ENCODE measurements at regions not wholly inside any gene's neighbourhood (a gene's known extent, or its start where the extent isn't known, plus 50 kb on each side); places are given as distances from the start of the nearest gene placed in this dataset.

DNA sequence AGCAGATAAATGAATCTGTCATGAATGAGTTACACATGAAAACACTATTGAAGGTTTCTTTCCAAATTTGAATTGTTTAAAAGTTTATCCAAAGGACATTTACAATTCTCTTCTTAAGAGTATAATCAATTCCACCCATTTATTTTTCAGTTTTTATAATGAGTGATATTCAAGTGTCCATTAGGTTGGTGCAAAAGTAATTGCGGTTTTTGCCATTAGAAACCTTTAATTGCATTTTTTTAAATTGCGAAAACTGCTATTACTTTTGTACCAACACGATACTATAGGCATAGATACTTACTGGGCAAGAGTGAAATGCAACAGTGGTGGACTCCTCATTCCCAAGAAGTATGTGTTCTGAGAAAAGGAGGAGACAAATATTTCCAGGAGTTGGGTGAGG lies 422.7 kb upstream of the MON1B start:
- no peaks in the 10 kb centered on the region for H3K4me1 ChIP-seq
- no peak overlapping the region for H3K4me3 ChIP-seq
- TF ChIP-seq POLR2AphosphoS5 (IDR thresholded peaks at IDR 0.05), result no peak
- TF ChIP-seq, protein P1, sequence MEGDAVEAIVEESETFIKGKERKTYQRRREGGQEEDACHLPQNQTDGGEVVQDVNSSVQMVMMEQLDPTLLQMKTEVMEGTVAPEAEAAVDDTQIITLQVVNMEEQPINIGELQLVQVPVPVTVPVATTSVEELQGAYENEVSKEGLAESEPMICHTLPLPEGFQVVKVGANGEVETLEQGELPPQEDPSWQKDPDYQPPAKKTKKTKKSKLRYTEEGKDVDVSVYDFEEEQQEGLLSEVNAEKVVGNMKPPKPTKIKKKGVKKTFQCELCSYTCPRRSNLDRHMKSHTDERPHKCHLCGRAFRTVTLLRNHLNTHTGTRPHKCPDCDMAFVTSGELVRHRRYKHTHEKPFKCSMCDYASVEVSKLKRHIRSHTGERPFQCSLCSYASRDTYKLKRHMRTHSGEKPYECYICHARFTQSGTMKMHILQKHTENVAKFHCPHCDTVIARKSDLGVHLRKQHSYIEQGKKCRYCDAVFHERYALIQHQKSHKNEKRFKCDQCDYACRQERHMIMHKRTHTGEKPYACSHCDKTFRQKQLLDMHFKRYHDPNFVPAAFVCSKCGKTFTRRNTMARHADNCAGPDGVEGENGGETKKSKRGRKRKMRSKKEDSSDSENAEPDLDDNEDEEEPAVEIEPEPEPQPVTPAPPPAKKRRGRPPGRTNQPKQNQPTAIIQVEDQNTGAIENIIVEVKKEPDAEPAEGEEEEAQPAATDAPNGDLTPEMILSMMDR (IDR thresholded peaks at IDR 0.05), result no peak
- TF ChIP-seq POLR2A (IDR thresholded peaks at IDR 0.05), result no peak
- no peaks in the 10 kb centered on the region for H3K36me3 ChIP-seq
- intact Hi-C loops (cut with DNase I; ENCODE audit: low total_unique reads), result no loop called here
- no peaks in the 10 kb centered on the region for H3K27me3 ChIP-seq
- no peak overlapping the region for H3K27ac ChIP-seq
- H3K9me3 ChIP-seq, result peaks cover 2 to 6% of the 10 kb centered on the region in 2 donors
- no peak for DNase-seq (ENCODE audit: low spot score in 2 of 2)

- no peak overlapping the region for H3K27ac ChIP-seq
- intact Hi-C loops (cut with DNase I; ENCODE audit: low total_unique reads), result no loop called here
- no peaks in the 10 kb centered on the region for H3K27me3 ChIP-seq
- no peaks in the 10 kb centered on the region for H3K36me3 ChIP-seq
- H3K4me3 ChIP-seq, result no peak overlapping the region
- no peaks in the 10 kb centered on the region for H3K9me3 ChIP-seq
- TF ChIP-seq, protein P1 (IDR thresholded peaks at IDR 0.05), result no peak
- TF ChIP-seq POLR2A (IDR thresholded peaks at IDR 0.05) (no peak), POLR2AphosphoS5 (IDR thresholded peaks at IDR 0.05) (no peak)
- H3K4me1 ChIP-seq, result no peaks in the 10 kb centered on the region
- no peak for DNase-seq (ENCODE audit: low spot score in 2 of 2)
These were observed 422.0 kb upstream of the MON1B start for GRCh38 chr16:76768948-76769347.

GRCh38 chr16:76771216-76771615 lies 419.8 kb upstream of the MON1B start:
- DNase-seq (ENCODE audit: low spot score in 2 of 2), result no peak
- intact Hi-C loops (cut with DNase I; ENCODE audit: low total_unique reads), result no loop called here
- no peak overlapping the region for H3K27ac ChIP-seq
- no peaks in the 10 kb centered on the region for H3K27me3 ChIP-seq
- no peaks in the 10 kb centered on the region for H3K9me3 ChIP-seq
- H3K4me1 ChIP-seq, result no peaks in the 10 kb centered on the region
- TF ChIP-seq, protein P1 (IDR thresholded peaks at IDR 0.05), result no peak
- TF ChIP-seq POLR2A (IDR thresholded peaks at IDR 0.05), result no peak
- no peak for TF ChIP-seq POLR2AphosphoS5 (IDR thresholded peaks at IDR 0.05)
- no peak overlapping the region for H3K4me3 ChIP-seq
- no peaks in the 10 kb centered on the region for H3K36me3 ChIP-seq

- Histone ChIP-seq H3K9me3 (peaks cover 0 to 6% of the 10 kb centered on the region in 2 donors), H3K27ac (no peak overlapping the region), H3K36me3 (no peaks in the 10 kb centered on the region), H3K4me3 (no peak overlapping the region), H3K4me1 (no peaks in the 10 kb centered on the region), H3K27me3 (no peaks in the 10 kb centered on the region)
- intact Hi-C loops (cut with DNase I; ENCODE audit: low total_unique reads), result no loop called here
- TF ChIP-seq POLR2A (IDR thresholded peaks at IDR 0.05) (no peak), POLR2AphosphoS5 (IDR thresholded peaks at IDR 0.05) (no peak)
- TF ChIP-seq, protein P1 (IDR thresholded peaks at IDR 0.05), result no peak
- no peak for DNase-seq (ENCODE audit: low spot score in 2 of 2)
These were observed 413.1 kb upstream of the MON1B start for GRCh38 chr16:76777721-76778465.

- intact Hi-C loops (cut with DNase I; ENCODE audit: low total_unique reads), result no loop called here
- TF ChIP-seq POLR2A (IDR thresholded peaks at IDR 0.05) (no peak), POLR2AphosphoS5 (IDR thresholded peaks at IDR 0.05) (no peak)
- TF ChIP-seq, protein P1 (IDR thresholded peaks at IDR 0.05), result no peak
- H3K9me3 ChIP-seq, result peaks cover 0 to 6% of the 10 kb centered on the region in 2 donors
These were observed 410.4 kb upstream of the MON1B start for GRCh38 chr16:76780556-76780955.

More at GRCh38 chr16:76780556-76780955, 410.4 kb upstream of the MON1B start:
- Histone ChIP-seq H3K36me3 (no peaks in the 10 kb centered on the region), H3K27me3 (no peaks in the 10 kb centered on the region), H3K27ac (no peak overlapping the region), H3K4me1 (no peaks in the 10 kb centered on the region), H3K4me3 (no peak overlapping the region)
- DNase-seq (ENCODE audit: low spot score in 2 of 2), result no peak

All from breast epithelium (tissue), 4 donors.